Type B pancreatic cell (in vitro differentiated cells): ENCODE measurements at regions not wholly inside any gene's neighbourhood (a gene's known extent, or its start where the extent isn't known, plus 50 kb on each side); places are given as distances from the start of the nearest gene placed in this dataset.
"Not testable (repeated sequence)": the region's sequence is repeated elsewhere in the genome, so short reads cannot be mapped to it uniquely, and the experiment has no call there.

Experiments used
- DNase-seq: peaks from one replicate; pipeline ENCODE4 v3.0.0; 2021; ENCODE audit warnings: mixed read lengths; ENCODE audit not compliant: unreplicated experiment; ENCODE audit errors: extremely low spot score
- H3K27ac Mint-ChIP-seq: 2 replicates; pipeline ENCODE4 v1.8.0; 2021; ENCODE audit warnings: mild to moderate bottlenecking, mixed read lengths
- H3K27me3 Mint-ChIP-seq: 2 replicates; pipeline ENCODE4 v1.8.0; 2021; ENCODE audit warnings: mixed read lengths
- H3K36me3 Mint-ChIP-seq: 2 replicates; pipeline ENCODE4 v1.8.0; 2021; ENCODE audit warnings: mixed read lengths
- H3K4me1 Mint-ChIP-seq: one replicate; pipeline ENCODE4 v1.8.0; 2021; ENCODE audit warnings: mixed read lengths; ENCODE audit not compliant: unreplicated experiment
- H3K4me3 Mint-ChIP-seq: 2 replicates; pipeline ENCODE4 v1.8.0; 2021; ENCODE audit warnings: mild to moderate bottlenecking, mixed read lengths
- H3K9me3 Mint-ChIP-seq: 2 replicates; pipeline ENCODE4 v1.8.0; 2021; ENCODE audit warnings: mixed read lengths
- TF ChIP-seq, protein P1 (sequence below): fragments of 200-600 bp; sonication (generic); conservative IDR thresholded peaks from 2 replicates; pipeline ENCODE4 v1.5.0; 2021; ENCODE audit warnings: antibody characterized with exemption, mild to moderate bottlenecking

DNA sequence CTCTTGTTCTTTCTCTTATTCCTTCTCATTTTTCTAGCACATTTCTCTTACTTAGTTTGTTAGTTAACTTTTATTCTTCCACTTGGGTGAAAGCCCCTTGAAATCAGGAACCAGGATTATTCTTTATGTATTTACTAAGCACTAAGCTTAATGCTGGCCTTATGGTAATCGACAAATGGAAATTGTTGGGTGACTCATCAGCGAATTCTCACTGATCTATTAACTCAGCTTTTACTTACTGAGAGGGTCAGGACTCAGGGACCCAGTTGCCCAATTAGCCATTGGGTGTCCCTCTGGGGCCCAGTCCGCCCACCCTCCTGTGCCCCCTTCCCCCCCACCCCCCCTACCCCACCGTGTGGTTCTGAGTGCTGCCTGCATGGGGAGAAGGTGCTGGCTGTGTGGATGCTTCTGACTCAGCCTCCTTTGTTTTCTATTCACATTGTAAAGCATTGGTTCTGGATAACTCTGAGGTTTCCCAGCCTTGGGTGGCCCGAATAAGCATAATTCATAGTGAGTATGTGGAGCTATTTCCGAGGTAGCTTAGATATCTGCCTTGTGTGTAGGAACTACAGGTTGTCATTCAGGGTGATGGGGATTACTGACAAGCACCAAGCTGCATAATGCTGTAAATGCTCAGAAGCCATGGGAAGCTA, 240.9 kb downstream of the FGF9 start:
- Mint-ChIP-seq H3K36me3 (no peaks in the 10 kb centered on the region), H3K27me3 (peaks cover 15% of the 10 kb centered on the region), H3K4me3 (no peak overlapping the region), H3K9me3 (no peaks in the 10 kb centered on the region), H3K27ac (no peak overlapping the region), H3K4me1 (no peaks in the 10 kb centered on the region)
- DNase-seq, result no peak
- TF ChIP-seq, protein P1, sequence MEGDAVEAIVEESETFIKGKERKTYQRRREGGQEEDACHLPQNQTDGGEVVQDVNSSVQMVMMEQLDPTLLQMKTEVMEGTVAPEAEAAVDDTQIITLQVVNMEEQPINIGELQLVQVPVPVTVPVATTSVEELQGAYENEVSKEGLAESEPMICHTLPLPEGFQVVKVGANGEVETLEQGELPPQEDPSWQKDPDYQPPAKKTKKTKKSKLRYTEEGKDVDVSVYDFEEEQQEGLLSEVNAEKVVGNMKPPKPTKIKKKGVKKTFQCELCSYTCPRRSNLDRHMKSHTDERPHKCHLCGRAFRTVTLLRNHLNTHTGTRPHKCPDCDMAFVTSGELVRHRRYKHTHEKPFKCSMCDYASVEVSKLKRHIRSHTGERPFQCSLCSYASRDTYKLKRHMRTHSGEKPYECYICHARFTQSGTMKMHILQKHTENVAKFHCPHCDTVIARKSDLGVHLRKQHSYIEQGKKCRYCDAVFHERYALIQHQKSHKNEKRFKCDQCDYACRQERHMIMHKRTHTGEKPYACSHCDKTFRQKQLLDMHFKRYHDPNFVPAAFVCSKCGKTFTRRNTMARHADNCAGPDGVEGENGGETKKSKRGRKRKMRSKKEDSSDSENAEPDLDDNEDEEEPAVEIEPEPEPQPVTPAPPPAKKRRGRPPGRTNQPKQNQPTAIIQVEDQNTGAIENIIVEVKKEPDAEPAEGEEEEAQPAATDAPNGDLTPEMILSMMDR, result no peak

DNA sequence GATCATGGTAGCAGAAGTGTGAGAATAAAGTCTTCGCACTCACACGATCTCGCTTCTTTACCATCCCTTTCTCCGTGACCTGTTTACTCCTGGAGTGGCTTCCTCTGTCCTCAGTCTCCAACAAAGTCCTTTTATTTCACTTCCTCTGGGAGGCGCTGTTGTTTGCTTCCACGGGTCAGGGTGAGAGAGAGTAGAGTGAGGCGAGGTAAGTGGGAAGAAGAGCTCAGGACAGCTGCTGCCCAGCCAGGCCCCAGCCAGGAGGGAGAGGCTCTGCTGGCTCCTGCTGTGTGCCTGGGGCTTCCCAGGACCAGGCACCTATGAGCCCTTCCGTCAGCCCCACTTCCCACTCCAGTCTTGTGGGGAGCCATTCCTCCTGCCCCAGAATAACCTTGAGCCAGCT, 242.1 kb downstream of the FGF9 start:
- no peak overlapping the region for H3K4me3 Mint-ChIP-seq
- no peaks in the 10 kb centered on the region for H3K36me3 Mint-ChIP-seq
- H3K27me3 Mint-ChIP-seq, result peaks cover 15% of the 10 kb centered on the region
- no peak overlapping the region for H3K27ac Mint-ChIP-seq
- peaks cover 2% of the 10 kb centered on the region for H3K4me1 Mint-ChIP-seq
- DNase-seq, result no peak
- TF ChIP-seq, protein P1, result no peak
- no peaks in the 10 kb centered on the region for H3K9me3 Mint-ChIP-seq

DNA sequence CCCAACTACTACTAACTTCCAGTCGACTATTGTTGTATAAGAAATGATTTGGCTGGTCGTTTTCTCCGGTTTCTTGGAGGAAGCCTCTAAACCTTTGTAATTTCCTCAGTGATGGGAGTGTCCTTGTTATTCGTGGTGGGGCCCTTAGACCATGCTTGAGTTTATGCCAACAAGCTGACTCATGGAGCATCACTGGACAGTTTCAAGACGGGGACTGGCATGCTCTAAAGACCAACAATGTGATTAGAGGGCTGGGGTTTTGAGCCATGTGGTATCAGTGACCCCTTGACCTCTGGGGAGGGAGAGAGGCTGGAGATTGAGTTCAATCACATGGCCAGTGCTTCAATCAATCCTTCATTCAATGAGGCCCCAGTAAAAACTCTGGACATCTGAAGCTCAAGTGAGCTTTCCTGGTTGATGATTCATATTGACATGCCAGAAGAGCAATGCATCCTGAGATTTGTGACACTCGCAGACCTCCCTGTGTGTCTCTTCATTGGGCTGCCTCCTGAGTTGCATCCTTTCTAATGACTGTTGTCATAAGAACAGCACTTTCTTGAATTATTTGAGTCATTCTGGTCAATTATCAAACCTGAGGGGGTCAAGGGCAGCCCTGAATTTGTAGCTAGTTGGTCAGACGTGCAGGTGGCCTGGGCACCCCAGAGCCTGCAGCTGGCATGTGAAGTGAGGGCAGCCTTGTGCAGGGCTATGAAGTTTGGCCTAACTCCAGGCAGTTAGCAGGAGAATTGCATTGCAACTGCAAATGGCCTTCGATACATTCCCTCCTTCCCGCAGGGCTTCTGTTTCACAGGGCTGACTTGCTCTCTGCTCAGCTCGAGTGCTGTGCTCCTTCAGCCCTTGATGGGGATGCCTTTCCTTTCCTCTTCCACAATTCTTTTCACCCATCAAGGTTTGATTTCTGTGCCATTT, 246.5 kb downstream of the FGF9 start:
- Mint-ChIP-seq H3K4me1 (peaks cover 8% of the 10 kb centered on the region), H3K27ac (no peak overlapping the region), H3K36me3 (no peaks in the 10 kb centered on the region), H3K9me3 (no peaks in the 10 kb centered on the region), H3K27me3 (no peaks in the 10 kb centered on the region), H3K4me3 (no peak overlapping the region)
- TF ChIP-seq, protein P1, result no peak
- DNase-seq, result no peak

DNA sequence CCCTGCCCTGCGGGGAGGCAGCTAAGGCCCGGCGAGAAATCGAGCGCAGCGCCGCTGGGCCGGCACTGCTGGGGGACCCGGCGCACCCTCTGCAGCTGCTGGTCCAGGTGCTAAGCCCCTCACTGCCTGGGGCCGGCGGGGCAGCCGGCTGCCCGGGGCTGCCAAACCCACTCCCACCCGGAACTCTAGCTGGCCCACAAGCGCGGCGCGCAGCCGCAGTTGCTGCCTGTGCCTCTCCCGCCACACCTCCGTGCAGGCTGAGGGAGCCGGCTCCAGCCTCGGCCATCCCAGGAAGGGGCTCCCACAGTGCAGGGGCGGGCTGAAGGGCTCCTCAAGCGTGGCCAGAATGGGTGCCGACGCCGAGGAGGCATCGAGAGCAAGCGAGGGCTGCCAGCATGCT, 249.9 kb downstream of the FGF9 start:
- not testable (repeated sequence) for H3K27ac Mint-ChIP-seq, H3K4me3 Mint-ChIP-seq, H3K36me3 Mint-ChIP-seq, H3K4me1 Mint-ChIP-seq, H3K9me3 Mint-ChIP-seq, DNase-seq
- peaks cover 10% of the 10 kb centered on the region for H3K27me3 Mint-ChIP-seq

DNA sequence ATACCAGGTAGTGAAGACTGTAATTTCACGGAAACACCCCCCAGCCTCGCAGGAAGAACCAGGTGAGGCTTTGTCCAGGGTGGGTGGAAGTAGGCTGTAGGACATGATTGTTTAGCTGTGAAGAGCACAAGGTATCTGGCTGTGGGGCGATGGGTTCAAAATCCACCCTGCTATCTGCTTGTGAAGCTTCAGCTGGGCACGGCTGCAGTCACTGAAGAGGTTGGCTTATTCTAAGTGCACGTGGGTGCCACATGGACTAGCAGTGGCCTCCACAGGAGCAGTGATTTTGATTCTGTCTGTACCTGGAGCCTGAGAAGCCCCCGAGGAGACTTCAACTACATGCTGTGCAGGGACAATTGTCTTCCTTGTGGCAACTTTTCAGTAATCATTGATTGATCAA, 254.1 kb downstream of the FGF9 start:
- no peak overlapping the region for H3K27ac Mint-ChIP-seq

More for the DNA sequence above, 254.1 kb downstream of the FGF9 start:
- peaks cover 5% of the 10 kb centered on the region for H3K9me3 Mint-ChIP-seq
- no peak for DNase-seq
- H3K4me3 Mint-ChIP-seq, result no peak overlapping the region
- no peaks in the 10 kb centered on the region for H3K4me1 Mint-ChIP-seq
- H3K36me3 Mint-ChIP-seq, result no peaks in the 10 kb centered on the region
- H3K27me3 Mint-ChIP-seq, result peaks cover 12% of the 10 kb centered on the region
- TF ChIP-seq, protein P1, result no peak
